H9 (cell line): ENCODE measurements at regions not wholly inside any gene's neighbourhood (a gene's known extent, or its start where the extent isn't known, plus 50 kb on each side); places are given as distances from the start of the nearest gene placed in this dataset.

Source experiments
- DNase-seq: peaks from one replicate; pipeline ENCODE4 v3.0.0-alpha.2; 2017
- H2AFZ ChIP-seq: one replicate; pipeline ENCODE4 v1.6.1; 2013; ENCODE audit warnings: mild to moderate bottlenecking, low read length, control low read depth, moderate library complexity
- H2AK5ac ChIP-seq: 2 replicates; pipeline ENCODE4 v1.6.1; 2013; ENCODE audit warnings: low read length, control low read depth, mixed read lengths; ENCODE audit not compliant: insufficient read length
- H2BK120ac ChIP-seq: one replicate; pipeline ENCODE4 v1.6.1; 2013; ENCODE audit warnings: low read depth, mild to moderate bottlenecking, low read length, control low read depth, inconsistent platforms; ENCODE audit not compliant: poor library complexity, severe bottlenecking
- H2BK12ac ChIP-seq: 2 replicates; pipeline ENCODE4 v1.6.1; 2013; ENCODE audit warnings: low read length, control low read depth, mixed read lengths, low read depth; ENCODE audit not compliant: insufficient read length
- H2BK15ac ChIP-seq: 2 replicates; pipeline ENCODE4 v1.6.1; 2013; ENCODE audit warnings: low read depth, low read length, control low read depth
- H2BK20ac ChIP-seq: one replicate; pipeline ENCODE4 v1.6.1; 2013; ENCODE audit warnings: low read depth, mild to moderate bottlenecking, low read length, control low read depth, inconsistent platforms; ENCODE audit not compliant: poor library complexity, severe bottlenecking
- H2BK5ac ChIP-seq: 2 replicates; pipeline ENCODE4 v1.6.1; 2013; ENCODE audit warnings: low read length, control low read depth, mixed read lengths; ENCODE audit not compliant: insufficient read length
- H3K14ac ChIP-seq: 2 replicates; pipeline ENCODE4 v1.6.1; 2013; ENCODE audit warnings: low read length, control low read depth; ENCODE audit not compliant: insufficient read depth
- H3K18ac ChIP-seq: 2 replicates; pipeline ENCODE4 v1.6.1; 2013; ENCODE audit warnings: low read depth, mild to moderate bottlenecking, mixed read lengths, low read length, control low read depth; ENCODE audit not compliant: insufficient read length
- H3K23ac ChIP-seq: 2 replicates; pipeline ENCODE4 v1.6.1; 2013; ENCODE audit warnings: low read length, control low read depth, mixed read lengths, low read depth; ENCODE audit not compliant: insufficient read length
- H3K23me2 ChIP-seq: 2 replicates; pipeline ENCODE4 v1.6.1; 2013; ENCODE audit warnings: low read depth, mild to moderate bottlenecking, mixed read lengths, low read length, control low read depth; ENCODE audit not compliant: insufficient read length, poor library complexity, severe bottlenecking
- H3K27ac ChIP-seq: 2 replicates; pipeline ENCODE4 v1.5.1; 2013; ENCODE audit warnings: low read length, control low read depth, mixed read lengths, low read depth; ENCODE audit not compliant: insufficient read length
- H3K27me3 ChIP-seq: 2 replicates; pipeline ENCODE4 v1.6.1; 2013; ENCODE audit warnings: low read length, control low read depth, inconsistent platforms; ENCODE audit not compliant: insufficient read depth
- H3K4ac ChIP-seq: 2 replicates; pipeline ENCODE4 v1.6.1; 2013; ENCODE audit warnings: low read depth, mild to moderate bottlenecking, control low read depth, inconsistent platforms, low read length, moderate library complexity
- H3K4me1 ChIP-seq: 2 replicates; pipeline ENCODE4 v1.6.1; 2013; ENCODE audit warnings: low read length, control low read depth, inconsistent platforms; ENCODE audit not compliant: insufficient read depth
- H3K4me2 ChIP-seq: 2 replicates; pipeline ENCODE4 v1.6.1; 2013; ENCODE audit warnings: low read length, control low read depth, mixed read lengths; ENCODE audit not compliant: insufficient read length, insufficient read depth
- H3K56ac ChIP-seq: 2 replicates; pipeline ENCODE4 v1.6.1; 2013; ENCODE audit warnings: low read depth, mild to moderate bottlenecking, mixed read lengths, low read length, control low read depth; ENCODE audit not compliant: insufficient read length
- H3K79me1 ChIP-seq: 2 replicates; pipeline ENCODE4 v1.6.1; 2013; ENCODE audit warnings: low read depth, mild to moderate bottlenecking, moderate library complexity, low read length, control low read depth, inconsistent platforms; ENCODE audit not compliant: insufficient read depth, poor library complexity, severe bottlenecking
- H3K79me2 ChIP-seq: 2 replicates; pipeline ENCODE4 v1.6.1; 2013; ENCODE audit warnings: low read length, control low read depth, inconsistent platforms; ENCODE audit not compliant: insufficient read depth
- H3K9ac ChIP-seq: 2 replicates; pipeline ENCODE4 v1.6.1; 2013; ENCODE audit warnings: low read length, control low read depth, mixed read lengths; ENCODE audit not compliant: insufficient read length; ENCODE audit errors: extremely low read depth
- H3K9me3 ChIP-seq: one replicate; pipeline ENCODE4 v1.6.1; 2013; ENCODE audit warnings: low read depth, low read length, inconsistent platforms; ENCODE audit not compliant: control insufficient read depth
- H3T11ph ChIP-seq: one replicate; pipeline ENCODE4 v1.6.1; 2013; ENCODE audit warnings: mild to moderate bottlenecking, low read length, control low read depth, inconsistent platforms
- H4K20me1 ChIP-seq: one replicate; pipeline ENCODE4 v1.6.1; 2013; ENCODE audit not compliant: control insufficient read depth, insufficient read length, insufficient read depth
- H4K5ac ChIP-seq: 2 replicates; pipeline ENCODE4 v1.6.1; 2013; ENCODE audit warnings: low read depth, mild to moderate bottlenecking, mixed read lengths, low read length, control low read depth; ENCODE audit not compliant: insufficient read length
- H4K8ac ChIP-seq: replicated peaks from 2 replicates; pipeline ENCODE4 v1.6.1; 2013; ENCODE audit warnings: low read length, control low read depth, mixed read lengths, low read depth; ENCODE audit not compliant: insufficient read length
- H4K91ac ChIP-seq: 2 replicates; pipeline ENCODE4 v1.6.1; 2013; ENCODE audit warnings: low read depth, mild to moderate bottlenecking, moderate library complexity, mixed read lengths, low read length, control low read depth; ENCODE audit not compliant: insufficient read length
- H3K27ac Mint-ChIP-seq, 3 experiments: 2 replicates in 2 of 3; 3 replicates in 1 of 3; pipeline ENCODE4 v1.8.0; 2020 to 2021; ENCODE audit warnings: mixed read lengths in 3 of 3, mild to moderate bottlenecking in 1 of 3, moderate library complexity in 1 of 3
- H3K27me3 Mint-ChIP-seq: 2 replicates; pipeline ENCODE4 v1.8.0; 2021; ENCODE audit warnings: low read depth, mild to moderate bottlenecking, moderate library complexity, mixed read lengths
- H3K36me3 Mint-ChIP-seq, 3 experiments: 2 replicates in 2 of 3; 3 replicates in 1 of 3; pipeline ENCODE4 v1.8.0; 2020 to 2021; ENCODE audit warnings: low read depth in 3 of 3, mixed read lengths in 3 of 3; ENCODE audit not compliant: insufficient read depth in 1 of 3
- H3K4me1 Mint-ChIP-seq, 2 experiments: 2 replicates each; pipeline ENCODE4 v1.8.0; 2020; ENCODE audit warnings: mixed read lengths in 2 of 2
- H3K4me3 Mint-ChIP-seq, 2 experiments: 2 replicates in 1 of 2; 3 replicates in 1 of 2; pipeline ENCODE4 v1.8.0; 2020 to 2021; ENCODE audit warnings: mild to moderate bottlenecking in 2 of 2, mixed read lengths in 2 of 2, moderate library complexity in 1 of 2
- H3K9me3 Mint-ChIP-seq, 2 experiments: 2 replicates in 1 of 2; 3 replicates in 1 of 2; pipeline ENCODE4 v1.8.0; 2020; ENCODE audit warnings: mild to moderate bottlenecking in 2 of 2, mixed read lengths in 2 of 2, moderate library complexity in 1 of 2
- CTCF ChIP-seq: fragments of 200-600 bp; sonication (generic); conservative IDR thresholded peaks from 3 replicates; pipeline ENCODE4 v1.8.0; 2021; ENCODE audit warnings: antibody characterized with exemption, mild to moderate bottlenecking
- WGBS: extraction: QIAGEN DNeasy Blood & Tissue Kit; methylation state at CpG from one replicate; pipeline ENCODE4 v1.1.7; 2013; ENCODE audit warnings: missing lambda C conversion rate, low lambda C conversion rate, mixed read lengths; ENCODE audit not compliant: insufficient read length; ENCODE audit errors: extremely low coverage; 5-methylcytosine and 5-hydroxymethylcytosine counted together

DNA sequence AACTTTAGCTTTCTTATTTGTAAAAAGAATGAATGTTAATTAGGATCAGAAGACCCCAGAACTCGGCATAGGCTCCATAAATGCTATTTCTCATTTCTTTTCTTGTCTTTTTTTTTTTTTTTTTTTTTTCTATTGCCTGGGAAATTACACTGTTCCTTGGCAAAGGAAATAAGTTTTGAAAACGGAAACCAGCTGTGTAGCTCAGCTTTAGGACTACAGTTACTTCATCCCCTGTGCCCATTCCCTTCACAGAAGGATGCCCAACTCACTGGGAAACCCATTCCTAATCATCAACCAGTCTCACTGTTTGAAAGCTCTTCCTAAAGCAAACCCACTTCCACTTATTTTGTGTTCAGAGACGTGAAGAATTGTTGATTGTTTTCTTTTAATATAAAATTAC is 254.0 kb upstream of the IL12A start:
- Mint-ChIP-seq H3K27me3 (no peaks in the 10 kb centered on the region), H3K36me3 (peaks cover 0 to 4% (median 3%) of the 10 kb centered on the region in 3 experiments; a peak in 3 of 7 replicates), H3K4me3 (no peak overlapping the region), H3K9me3 (no peaks in the 10 kb centered on the region), H3K4me1 (peaks cover 40 to 43% of the 10 kb centered on the region in 2 experiments), H3K27ac (no peak overlapping the region; a peak in 1 of 7 replicates)
- no peaks in the 10 kb centered on the region for H3K9me3 ChIP-seq
- 0 out of 2 replicates have a peak, but pooled peaks cover 2% of the 10 kb centered on the region for H3K4me1 ChIP-seq
- no peaks in the 10 kb centered on the region for H4K20me1 ChIP-seq
- no peak overlapping the region for H3K4ac ChIP-seq
- H2AK5ac ChIP-seq, result no peak overlapping the region
- H3K23me2 ChIP-seq, result no peaks in the 10 kb centered on the region
- H3K79me1 ChIP-seq, result no peaks in the 10 kb centered on the region
- no CpG with 5 or more reads among the region's 3 CpGs for WGBS
- H3K27me3 ChIP-seq, result no peaks in the 10 kb centered on the region
- no peak for DNase-seq
- no peak overlapping the region for H4K5ac ChIP-seq
- no peak overlapping the region for H3K27ac ChIP-seq
- H4K8ac ChIP-seq, result no peak overlapping the region
- H3K14ac ChIP-seq, result no peak overlapping the region
- H2BK12ac ChIP-seq, result no peak overlapping the region
- no peak overlapping the region for H2BK120ac ChIP-seq
- no peak overlapping the region for H2BK20ac ChIP-seq
- no peaks in the 10 kb centered on the region for H3K79me2 ChIP-seq
- no peak overlapping the region for H4K91ac ChIP-seq
- H3K23ac ChIP-seq, result no peak overlapping the region
- no peak overlapping the region for H3T11ph ChIP-seq
- no peak overlapping the region for H3K4me2 ChIP-seq
- no peak overlapping the region for H2AFZ ChIP-seq
- TF ChIP-seq CTCF, result no peak
- H2BK15ac ChIP-seq, result no peak overlapping the region
- H2BK5ac ChIP-seq, result no peak overlapping the region
- H3K56ac ChIP-seq, result no peak overlapping the region
- no peak overlapping the region for H3K18ac ChIP-seq
- H3K9ac ChIP-seq, result no peak overlapping the region
